ENCODE measurements at regions not wholly inside any gene's neighbourhood (a gene's known extent, or its start where the extent isn't known, plus 50 kb on each side); places are given as distances from the start of the nearest gene placed in this dataset.
"Not testable (repeated sequence)": the region's sequence is repeated elsewhere in the genome, so short reads cannot be mapped to it uniquely, and the experiment has no call there.

DNA sequence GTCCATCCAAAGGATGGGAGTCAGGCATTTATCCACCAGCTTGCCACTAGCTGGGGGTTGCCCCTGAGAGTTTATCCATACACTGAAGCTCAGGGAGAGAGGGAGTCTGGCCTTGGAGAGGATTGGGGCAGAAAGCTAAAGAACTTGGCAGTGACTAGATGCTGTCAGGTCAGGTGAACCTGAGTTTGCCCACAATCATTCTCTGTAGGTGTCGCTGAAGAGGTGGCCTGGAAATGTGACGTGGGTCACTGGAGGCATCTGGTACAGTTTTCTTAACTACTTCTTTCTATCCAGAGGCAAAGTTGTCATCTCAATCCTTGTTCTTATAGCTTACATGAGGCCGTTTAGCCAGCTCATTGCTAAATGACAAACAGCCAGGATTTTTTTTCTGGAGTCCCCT is 298.0 kb upstream of the CTNNB1 start:
- DNase-seq (ENCODE audit: low read depth), result no peak

DNA sequence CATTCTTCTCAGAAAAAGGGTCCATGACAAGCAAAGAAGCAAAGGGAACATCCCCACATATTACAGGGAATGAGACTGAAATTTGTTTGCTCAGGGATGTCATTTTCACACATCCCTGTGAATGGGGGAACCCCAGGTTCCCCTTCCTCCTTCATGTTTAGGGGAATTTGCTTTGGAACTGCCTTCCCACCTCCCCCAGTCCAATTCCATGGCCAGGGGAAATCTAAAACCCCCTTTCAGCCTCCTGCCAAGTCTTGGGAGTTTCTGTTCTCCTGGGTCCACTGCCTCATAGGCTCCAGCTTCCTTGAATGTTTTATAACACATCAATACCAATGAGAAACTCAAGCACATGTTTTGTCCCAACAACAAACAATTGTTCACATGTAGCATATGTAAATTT is 297.5 kb upstream of the CTNNB1 start:
- DNase-seq (ENCODE audit: low read depth), result no peak

DNA sequence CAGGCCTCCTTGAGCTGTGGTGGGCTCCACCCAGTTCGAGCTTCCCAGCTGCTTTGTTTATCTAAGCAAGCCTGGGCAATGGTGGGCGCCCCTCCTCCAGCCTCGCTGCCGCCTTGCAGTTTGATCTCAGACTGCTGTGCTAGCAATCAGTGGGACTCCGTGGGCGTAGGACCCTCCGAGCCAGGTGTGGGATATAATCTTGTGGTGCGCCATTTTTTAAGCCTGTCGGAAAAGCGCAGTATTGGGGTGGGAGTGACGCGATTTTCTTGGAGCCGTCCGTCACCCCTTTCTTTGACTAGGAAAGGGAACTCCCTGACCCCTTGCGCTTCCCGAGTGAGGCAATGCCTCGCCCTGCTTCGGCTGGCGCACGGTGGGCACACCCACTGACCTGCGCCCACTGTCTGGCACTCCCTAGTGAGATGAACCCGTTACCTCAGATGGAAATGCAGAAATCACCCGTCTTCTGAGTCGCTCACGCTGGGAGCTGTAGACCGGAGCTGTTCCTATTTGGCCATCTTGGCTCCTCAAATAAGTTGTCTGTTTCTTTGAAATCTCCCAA is 291.3 kb upstream of the CTNNB1 start:
- DNase-seq (ENCODE audit: low read depth), result not testable (repeated sequence)

DNA sequence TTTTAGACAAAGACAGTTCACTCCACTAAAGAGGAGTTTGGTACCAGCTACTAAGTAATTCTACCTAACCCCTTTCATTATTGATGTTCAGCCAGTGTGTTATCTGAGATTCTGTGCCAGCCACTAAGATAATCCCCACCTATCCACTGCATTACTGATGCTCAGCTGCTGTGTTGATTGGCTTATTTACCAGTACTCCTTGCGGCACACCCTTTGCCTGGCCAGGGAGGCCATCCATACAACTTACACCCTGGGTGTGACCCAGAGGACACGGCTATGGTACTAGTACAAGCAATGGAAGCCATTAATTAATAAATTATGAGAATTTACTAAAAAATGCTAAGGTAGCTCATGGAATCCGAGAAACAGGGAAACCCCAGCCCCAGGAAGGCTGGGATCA is 290.7 kb upstream of the CTNNB1 start:
- no peak for DNase-seq (ENCODE audit: low read depth)

DNA sequence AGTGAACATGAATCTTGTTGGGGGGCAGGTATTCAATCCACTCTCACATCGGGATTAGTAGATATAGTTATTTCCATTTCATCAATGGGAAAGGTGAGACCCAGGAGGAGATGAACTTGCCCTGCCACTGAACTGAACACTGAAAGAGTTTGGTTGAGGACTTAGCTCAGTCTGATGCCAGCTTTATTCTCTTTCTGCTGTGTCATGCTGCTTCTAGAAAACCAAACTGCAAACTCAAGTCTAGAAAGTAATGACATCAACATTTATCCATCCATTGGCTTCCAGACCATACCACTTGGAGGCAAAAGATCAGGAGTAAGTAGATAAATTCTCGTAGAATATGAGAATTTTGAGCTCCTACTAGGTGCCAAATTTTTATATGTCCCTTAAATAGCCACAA is 288.0 kb upstream of the CTNNB1 start:
- no peak for DNase-seq (ENCODE audit: low read depth)

DNA sequence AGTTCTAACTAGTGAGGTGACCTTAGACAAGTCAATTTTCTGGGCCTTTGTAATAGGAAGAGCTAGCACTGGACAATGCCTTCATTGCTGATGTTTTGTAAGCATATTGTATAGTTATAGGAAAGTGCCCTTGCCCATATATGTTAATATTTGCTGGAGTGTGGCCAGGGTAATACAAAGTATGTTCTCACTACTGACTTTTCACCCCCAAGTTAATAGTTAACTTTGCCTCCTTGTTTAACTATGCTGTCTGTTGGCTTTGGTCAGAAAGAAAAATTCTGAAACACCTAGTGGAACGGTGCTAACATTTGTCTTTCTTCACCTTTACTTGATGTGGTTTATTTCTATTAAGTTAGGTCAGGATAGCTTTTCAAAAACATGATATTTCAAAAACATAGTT is 287.4 kb upstream of the CTNNB1 start:
- DNase-seq (ENCODE audit: low read depth), result no peak

DNA sequence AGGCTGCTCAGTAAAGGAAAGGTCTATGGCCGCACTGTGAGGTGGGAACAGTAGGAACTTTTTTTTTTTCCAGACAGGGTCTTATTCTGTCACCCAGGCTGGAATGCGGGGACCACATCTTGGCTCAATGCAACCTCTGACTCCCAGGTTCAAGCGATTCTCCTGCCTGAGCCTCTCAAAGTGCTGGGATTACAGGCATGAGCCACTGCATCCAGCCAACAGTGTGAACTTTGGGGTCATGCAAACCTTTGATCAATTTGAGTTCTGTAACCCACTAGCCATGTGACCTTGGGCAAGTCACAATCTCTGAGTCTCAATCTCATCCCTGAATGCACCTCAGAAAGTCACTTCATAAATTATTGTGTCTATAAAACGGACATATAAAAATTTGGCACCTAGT is 286.8 kb upstream of the CTNNB1 start:
- DNase-seq (ENCODE audit: low read depth), result no peak

DNA sequence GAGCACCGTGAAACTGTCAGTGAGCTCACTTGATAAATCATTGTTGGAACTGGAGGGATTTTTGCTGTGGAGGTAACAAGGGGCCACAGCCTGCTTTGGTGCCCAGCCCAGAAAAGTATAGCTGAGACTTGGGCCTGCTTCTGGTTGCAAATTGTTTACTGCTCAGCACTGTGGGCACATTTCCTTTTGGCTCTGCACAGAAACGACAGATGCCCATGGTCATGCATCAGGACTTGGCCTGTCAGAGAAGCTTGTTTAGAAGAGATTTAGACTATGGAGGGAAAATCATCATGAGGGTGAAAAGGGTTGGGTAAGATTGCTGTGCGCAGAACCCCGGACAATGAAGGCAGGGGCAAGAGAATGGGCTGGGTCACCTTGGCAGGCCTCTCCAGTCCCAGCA is 286.1 kb upstream of the CTNNB1 start:
- no peak for DNase-seq (ENCODE audit: low read depth)

DNA sequence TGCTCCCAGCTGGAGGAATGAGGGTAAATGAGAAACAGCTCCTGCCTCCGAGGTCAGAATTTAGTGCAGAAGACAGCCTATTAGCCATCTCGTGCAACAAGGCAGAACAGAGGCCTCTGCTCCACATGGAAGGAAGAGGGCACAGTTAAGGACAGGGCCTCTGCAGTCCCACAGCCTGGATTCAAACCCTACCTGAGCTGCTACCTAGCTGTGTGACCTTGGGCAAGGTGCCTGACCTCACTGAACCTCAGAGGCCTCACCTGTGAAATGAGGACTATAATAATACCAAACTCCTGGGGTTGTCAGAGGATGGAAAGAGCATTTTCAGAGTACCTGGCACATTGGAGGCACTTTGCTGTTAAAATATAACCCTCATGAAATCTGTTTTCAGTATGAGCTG is 285.7 kb upstream of the CTNNB1 start:
- no peak for DNase-seq (ENCODE audit: low read depth)

DNA sequence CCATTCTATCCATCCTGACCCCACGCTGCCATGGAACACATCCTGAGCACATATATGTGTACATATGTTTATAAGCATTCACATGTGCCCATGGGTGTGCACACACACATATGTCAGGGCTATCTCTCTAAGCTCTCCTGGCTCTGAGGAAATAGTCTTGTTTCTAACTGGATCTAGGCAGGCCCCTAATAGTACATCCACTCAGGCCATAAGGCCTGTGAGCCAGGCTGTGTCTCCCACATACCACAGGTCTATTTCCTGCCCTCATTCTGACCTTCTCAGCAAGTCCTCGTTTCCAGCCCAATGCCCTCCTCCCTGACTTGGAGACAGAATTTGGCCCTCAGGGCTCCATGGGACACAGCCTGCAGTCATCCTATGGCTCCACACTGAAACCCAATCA is 284.8 kb upstream of the CTNNB1 start:
- DNase-seq (ENCODE audit: low read depth), result no peak

DNA sequence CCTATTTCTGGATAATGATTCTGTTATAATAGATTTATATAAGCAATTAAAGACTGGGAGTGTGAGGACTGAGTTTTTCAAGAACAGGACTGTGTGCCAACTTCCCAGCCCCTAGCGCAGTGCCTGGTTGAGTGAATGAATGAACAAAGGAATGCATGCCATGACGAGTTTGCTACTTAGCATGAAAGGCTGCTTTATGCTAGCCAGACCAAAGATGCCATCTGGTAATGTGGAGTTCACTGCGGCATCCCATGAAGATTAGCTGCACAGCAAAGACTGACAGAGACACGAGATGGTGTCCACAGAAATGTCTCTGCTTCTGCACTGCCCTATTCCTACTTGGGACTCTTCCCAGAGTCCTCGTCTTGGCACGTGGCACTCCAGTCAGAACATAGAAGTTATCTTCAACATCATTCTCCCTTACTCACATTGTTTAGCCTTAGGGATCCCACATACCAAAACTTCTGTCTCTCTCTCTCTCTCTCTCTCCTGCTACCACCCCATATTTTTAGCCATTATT is 283.9 kb upstream of the CTNNB1 start:
- DNase-seq (ENCODE audit: low read depth), result no peak

DNA sequence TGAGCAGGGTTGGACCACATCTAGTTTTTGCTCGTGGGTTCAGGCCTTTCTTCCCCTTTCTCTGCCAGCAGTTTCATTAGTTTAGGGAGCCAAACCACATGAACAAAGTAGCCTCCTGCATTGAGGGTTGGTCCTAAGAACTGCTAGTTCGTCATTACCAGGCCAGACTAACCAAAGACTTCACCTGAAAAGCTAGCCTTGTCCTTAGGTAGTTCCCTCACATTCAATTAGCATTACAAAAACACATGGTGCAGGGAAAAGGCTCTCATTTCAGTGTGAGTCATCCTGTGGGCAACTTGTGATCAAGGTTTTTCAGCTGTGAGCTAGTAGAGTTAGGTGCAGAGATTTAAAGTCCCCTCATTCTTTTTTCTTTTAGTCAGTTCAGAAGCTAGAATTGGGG is 279.3 kb upstream of the CTNNB1 start:
- DNase-seq (ENCODE audit: low read depth), result no peak

DNA sequence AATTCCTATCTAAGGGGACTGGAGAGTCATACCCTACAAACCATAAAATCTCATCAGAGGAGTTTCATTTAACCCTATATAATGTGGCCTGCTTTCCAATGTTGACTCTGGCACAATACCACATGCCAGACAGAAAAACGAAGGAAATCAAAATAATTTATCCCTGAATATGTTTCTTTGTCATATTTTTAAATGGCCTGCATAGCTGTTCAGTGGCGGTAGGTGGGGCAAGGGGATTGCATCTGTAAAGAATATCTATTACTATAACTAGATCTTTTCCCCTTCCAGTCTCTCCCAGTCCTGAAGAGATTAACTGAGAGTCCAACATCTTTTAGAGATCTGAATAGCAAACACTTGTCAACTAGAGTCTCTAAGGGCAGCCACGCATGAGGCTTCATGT is 278.1 kb upstream of the CTNNB1 start:
- no peak for DNase-seq (ENCODE audit: low read depth)

DNA sequence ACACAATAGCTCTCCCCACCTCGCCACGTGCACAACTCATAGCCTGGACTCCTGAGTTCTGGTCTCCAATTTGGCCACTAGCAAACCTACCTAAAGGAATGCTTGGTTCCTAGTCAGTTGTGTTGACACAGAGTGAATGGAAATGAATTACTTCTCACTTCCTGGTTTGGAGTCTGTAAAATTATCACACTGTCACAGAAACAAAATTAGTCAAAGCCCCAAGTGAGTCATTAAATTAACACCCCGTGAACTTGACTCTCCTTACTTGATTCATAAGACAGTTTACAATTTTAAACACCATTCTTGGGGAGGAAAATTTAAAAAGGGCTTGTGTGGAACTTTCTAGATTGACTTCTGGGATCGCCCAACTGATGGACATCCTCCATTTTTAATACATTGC is 276.2 kb upstream of the CTNNB1 start:
- DNase-seq (ENCODE audit: low read depth), result no peak

DNA sequence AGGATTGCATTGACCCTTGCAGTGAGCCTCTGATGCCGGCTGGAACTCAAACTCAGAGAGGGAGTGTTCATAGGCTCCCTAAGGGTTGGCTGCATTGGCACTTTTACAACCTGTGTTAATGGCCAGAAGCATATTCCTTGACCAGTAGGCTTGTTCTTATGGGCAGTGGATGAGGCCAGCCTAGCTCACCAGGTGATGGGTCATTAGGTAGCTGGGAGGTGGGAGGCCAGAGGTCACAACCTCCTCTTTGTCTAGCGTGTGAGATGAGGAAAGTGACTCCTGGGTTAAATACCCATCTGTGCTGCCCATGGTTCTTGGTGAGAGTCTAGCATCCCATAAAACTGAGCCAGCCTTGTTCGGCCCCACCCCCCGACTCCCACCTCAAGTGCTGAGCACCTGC is 275.7 kb upstream of the CTNNB1 start:
- DNase-seq (ENCODE audit: low read depth), result no peak

DNA sequence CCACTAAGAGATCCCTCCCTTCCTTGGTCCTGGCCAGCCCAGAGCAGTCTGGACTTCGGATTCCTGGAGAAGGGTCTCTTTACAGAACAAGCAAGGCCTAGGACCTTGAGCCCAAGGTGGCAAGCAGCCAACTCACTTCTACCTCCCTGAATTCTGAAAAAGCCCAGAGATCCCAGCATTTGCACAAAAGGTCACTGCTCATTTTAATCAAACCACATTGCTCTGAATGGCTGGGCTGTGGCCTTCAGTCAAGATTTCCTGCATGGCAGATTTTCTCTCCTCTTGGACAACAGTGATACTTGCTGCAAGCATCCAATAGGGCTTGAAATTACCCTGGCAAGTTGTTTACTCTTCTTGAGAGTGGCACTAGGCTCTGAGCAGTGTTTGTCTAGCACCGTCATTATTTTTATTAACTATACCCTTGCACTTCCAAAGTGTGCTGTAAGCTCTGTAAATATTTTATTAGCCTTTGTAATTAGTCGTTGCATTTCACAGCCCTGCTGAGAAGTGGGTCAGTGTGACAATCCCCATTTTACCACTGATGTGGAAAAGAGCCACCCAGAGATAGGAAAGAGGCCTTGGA is 274.7 kb upstream of the CTNNB1 start:
- DNase-seq (ENCODE audit: low read depth), result no peak

DNA sequence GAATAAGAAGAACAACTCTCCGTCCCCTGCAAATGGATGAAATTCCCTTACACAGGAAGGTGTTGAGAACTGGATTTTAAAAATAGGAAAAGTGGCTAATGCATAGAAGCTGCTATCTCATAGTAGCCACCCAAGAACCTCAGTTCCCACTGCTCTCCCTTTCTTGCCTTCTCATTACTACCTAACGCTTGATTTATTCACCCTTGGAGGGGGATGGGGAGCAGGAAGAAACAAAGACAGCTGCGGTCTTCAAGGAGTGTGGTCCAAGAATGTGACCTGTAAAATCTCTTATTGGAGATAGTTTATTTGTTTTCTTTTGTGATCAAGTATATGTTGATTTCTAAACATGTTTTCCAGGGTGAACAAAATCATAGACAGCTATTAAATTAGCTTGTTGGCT is 274.1 kb upstream of the CTNNB1 start:
- no peak for DNase-seq (ENCODE audit: low read depth)

DNA sequence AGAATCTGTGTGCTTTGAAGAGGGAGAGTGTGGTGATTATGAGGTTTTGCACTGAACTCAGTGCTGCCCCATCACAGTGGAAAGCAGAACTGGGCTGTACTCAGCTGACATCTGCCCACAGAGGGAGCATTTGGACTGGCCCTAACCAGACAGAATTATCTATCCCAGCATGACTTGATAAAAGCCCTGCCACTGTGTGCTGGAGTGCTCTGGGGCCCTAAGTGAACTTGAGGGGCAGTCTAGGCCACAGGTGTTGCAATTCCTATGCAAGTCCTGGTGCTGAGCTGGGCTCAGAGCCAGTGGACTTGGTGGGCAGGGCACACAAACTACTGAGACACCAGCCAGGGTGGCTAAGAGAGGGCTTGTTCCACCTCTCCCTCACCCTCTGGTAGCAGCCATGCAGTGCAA is 269.2 kb upstream of the CTNNB1 start:
- no peak for DNase-seq (ENCODE audit: low read depth)

DNA sequence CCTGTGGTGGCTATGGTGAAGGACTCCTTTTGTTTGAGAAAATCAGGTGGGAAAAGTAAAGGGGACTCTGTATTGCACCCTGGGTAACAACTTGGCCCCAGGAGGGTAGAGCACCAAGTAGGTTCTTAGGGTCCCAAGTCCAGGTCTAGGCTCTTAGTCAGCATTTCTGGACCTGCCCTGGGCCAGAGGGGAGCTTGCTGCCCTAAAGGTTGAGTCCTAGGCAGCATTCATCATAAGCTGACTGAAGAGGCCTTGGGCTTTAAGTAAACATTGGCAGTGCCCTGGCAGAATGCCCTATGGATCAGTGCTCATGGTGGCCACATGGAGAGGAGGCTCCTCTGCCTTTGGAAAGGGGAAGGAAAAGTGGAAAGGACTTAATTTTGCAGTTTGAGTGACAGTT is 268.5 kb upstream of the CTNNB1 start:
- no peak for DNase-seq (ENCODE audit: low read depth)

DNA sequence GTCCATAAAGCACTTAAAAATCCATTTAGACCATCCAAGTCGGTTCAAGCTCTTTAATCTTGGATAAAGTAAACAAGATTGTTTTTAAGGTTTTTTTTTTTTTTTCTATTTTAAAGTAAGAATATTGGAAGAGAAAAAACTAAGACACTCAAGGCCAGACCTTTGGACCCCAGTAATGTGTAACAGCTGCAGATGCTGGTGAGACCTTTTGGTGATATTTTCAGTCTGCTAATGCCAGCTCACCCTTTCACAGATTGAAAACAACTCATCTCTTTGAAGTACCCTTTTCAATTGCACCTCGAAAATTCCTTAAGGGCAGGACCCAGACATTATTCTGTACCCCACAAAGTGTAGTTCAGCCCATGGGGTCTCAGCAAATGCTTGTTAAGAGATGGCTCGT is 260.7 kb upstream of the CTNNB1 start:
- DNase-seq (ENCODE audit: low read depth), result no peak

DNA sequence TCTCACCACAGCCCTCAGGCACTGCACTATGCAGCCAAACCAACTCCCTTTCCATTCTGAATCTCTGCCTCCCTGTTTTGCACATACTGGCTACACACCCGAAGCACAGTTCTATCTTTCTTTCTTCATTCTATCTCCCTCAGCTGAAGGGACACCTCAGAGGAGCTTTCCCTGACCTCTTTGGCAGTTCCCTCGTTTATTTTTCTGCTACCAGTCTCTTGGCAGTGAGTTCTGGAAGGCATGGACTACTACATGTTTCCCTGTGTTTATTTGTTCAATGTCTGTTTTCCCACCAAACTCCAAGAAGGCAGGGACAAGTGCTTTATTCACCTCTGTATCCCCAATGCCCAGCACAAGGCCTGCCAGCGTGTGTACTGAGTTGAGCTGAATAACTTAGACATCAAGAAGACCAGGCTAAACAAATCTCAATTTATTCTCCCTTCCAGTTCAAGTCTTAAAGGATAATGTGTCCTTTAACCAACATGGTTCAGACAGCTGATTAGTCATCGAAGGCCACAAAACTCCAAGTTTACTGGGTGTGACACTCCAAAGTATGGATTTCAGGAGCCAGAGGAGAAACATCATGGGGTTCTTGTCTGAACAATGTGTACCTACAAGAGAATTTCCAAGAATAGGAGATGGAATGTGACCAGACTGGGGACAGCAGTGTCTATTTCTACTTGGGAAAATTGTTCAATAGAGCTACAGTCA is 260.1 kb upstream of the CTNNB1 start:
- no peak for DNase-seq (ENCODE audit: low read depth)

DNA sequence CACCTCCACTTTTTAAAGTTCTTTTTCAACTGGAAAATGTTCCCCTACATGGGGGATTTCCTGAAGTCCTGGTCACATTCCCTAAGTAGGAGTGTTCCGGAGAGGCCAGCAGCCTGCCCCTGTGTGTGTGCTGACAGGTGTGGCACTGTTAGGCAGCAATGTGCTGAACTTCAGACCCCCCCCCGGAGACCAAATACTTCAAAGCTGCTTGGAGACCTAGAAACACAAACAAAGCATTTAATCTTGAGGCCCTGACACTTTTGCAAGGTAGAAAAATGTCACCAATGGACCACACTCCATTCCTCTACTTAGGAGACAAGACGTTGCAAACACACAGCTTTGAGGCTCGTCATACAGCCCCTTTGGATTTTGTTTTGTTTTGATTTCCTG is 259.6 kb upstream of the CTNNB1 start:
- no peak for DNase-seq (ENCODE audit: low read depth)

DNA sequence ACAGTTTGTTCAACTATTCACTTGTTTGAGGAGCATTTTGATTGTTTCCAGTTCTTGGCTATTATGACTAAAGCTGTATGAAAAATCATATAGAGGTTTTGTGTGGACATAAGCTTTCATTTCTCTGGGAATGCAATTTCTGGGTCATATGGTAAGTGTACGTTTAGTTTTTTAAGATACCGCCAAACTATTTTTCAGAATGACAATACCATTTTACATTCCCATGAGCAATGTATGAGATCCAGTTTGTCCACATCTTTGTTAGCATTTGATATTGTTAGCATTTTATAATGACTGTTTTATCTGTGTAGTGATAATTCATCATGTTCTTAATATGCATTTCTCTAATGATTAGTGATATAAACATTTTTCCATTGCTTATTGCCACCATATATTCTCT is 258.7 kb upstream of the CTNNB1 start:
- DNase-seq (ENCODE audit: low read depth), result no peak

DNA sequence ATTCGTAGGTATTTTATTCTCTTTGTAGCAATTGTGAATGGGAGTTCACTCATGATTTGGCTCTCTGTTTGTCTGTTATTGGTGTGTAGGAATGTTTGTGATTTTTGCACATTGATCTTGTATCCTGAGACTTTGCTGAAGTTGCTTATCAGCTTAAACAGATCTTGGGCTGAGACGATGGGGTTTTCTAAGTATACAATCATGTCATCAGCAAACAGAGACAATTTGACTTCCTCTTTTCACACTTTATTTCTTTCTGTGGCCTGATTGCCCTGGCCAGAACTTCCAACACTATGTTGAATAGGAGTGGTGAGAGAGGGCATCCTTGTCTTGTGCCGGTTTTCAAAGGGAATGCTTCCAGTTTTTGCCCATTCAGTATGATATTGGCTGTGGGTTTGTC is 252.3 kb upstream of the CTNNB1 start:
- DNase-seq (ENCODE audit: low read depth), result not testable (repeated sequence)

All from stimulated activated CD4-positive, alpha-beta T cell treated with anti-CD3 and anti-CD28 coated beads, Interleukin-2, amount 100 ng/mL, for 4 hours (primary cell).